ENCODE measurements at regions not wholly inside any gene's neighbourhood (a gene's known extent, or its start where the extent isn't known, plus 50 kb on each side); places are given as distances from the start of the nearest gene placed in this dataset.

- TF ChIP-seq CTCF (IDR thresholded peaks at IDR 0.05) (no peak), POLR2AphosphoS5 (IDR thresholded peaks at IDR 0.05; ENCODE audit: low read depth, low read length) (no peak), TCF7L2 (IDR thresholded peaks at IDR 0.05; ENCODE audit: low read depth, low read length) (no peak), SIN3A (IDR thresholded peaks at IDR 0.05; ENCODE audit: borderline replicate concordance, insufficient read depth, low read depth, low read length) (no peak)
Observed at GRCh38 chr13:74270018-74270417, 135.8 kb upstream of the KLF12 start.

Data from Panc1 (cell line).